ENCODE measurements at regions not wholly inside any gene's neighbourhood (a gene's known extent, or its start where the extent isn't known, plus 50 kb on each side); places are given as distances from the start of the nearest gene placed in this dataset.

DNA sequence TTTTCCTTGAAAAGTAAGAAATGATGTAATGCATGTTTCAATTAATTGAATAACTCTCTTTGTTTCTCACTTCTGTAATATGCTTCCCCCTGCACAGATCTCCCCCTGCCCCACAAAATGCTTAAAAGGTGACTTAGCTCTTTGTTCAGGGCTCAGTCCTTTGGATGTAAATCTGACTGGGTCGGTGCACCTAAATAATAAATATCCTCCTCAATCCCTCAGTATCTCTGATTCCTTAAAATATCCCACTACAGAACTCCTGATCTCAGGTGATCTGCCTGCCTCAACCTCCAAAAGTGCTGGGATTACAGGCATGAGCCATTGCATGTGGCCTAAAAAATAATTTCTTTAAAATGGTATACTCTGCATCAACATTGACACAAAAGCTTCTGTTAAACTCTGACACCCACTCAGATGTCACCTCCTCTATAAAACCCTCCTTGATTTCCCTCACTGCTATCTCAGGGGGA is 107.0 kb downstream of the ZNF429 start:
- Histone ChIP-seq H3K4me3 (no peak overlapping the region), H2AFZ (no peak overlapping the region), H3K9me2 (ENCODE audit: insufficient read depth) (no peaks in the 10 kb centered on the region; the same call in 1 of the 2 replicates), H3K27ac (ENCODE audit: low read depth) (no peak overlapping the region), H3K36me3 (ENCODE audit: insufficient read depth) (0 out of 2 replicates have a peak, but pooled peaks cover 3% of the 10 kb centered on the region), H3K27me3 (ENCODE audit: insufficient read depth) (no peaks in the 10 kb centered on the region), H3K4me2 (no peak overlapping the region), H4K20me1 (replicated peaks; ENCODE audit: insufficient read depth) (no peaks in the 10 kb centered on the region), H3K4me1 (ENCODE audit: insufficient read depth) (no peaks in the 10 kb centered on the region), H3F3A (replicated peaks; ENCODE audit: low read depth) (no peaks in the 10 kb centered on the region), H3K79me2 (replicated peaks; ENCODE audit: insufficient read depth) (no peaks in the 10 kb centered on the region)
- TF ChIP-seq ZNF331 (CRISPR knock-in tag; IDR thresholded peaks at IDR 0.05; ENCODE audit: low read depth), result no peak
- no peak for TF ChIP-seq STAT1 (IDR thresholded peaks at IDR 0.05; ENCODE audit: unreplicated experiment)
- TF ChIP-seq, protein P1, sequence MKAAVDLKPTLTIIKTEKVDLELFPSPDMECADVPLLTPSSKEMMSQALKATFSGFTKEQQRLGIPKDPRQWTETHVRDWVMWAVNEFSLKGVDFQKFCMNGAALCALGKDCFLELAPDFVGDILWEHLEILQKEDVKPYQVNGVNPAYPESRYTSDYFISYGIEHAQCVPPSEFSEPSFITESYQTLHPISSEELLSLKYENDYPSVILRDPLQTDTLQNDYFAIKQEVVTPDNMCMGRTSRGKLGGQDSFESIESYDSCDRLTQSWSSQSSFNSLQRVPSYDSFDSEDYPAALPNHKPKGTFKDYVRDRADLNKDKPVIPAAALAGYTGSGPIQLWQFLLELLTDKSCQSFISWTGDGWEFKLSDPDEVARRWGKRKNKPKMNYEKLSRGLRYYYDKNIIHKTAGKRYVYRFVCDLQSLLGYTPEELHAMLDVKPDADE (IDR thresholded peaks at IDR 0.05), result no peak
- no peak for TF ChIP-seq ZNF114 (CRISPR knock-in tag; IDR thresholded peaks at IDR 0.05)
- TF ChIP-seq, protein P2, sequence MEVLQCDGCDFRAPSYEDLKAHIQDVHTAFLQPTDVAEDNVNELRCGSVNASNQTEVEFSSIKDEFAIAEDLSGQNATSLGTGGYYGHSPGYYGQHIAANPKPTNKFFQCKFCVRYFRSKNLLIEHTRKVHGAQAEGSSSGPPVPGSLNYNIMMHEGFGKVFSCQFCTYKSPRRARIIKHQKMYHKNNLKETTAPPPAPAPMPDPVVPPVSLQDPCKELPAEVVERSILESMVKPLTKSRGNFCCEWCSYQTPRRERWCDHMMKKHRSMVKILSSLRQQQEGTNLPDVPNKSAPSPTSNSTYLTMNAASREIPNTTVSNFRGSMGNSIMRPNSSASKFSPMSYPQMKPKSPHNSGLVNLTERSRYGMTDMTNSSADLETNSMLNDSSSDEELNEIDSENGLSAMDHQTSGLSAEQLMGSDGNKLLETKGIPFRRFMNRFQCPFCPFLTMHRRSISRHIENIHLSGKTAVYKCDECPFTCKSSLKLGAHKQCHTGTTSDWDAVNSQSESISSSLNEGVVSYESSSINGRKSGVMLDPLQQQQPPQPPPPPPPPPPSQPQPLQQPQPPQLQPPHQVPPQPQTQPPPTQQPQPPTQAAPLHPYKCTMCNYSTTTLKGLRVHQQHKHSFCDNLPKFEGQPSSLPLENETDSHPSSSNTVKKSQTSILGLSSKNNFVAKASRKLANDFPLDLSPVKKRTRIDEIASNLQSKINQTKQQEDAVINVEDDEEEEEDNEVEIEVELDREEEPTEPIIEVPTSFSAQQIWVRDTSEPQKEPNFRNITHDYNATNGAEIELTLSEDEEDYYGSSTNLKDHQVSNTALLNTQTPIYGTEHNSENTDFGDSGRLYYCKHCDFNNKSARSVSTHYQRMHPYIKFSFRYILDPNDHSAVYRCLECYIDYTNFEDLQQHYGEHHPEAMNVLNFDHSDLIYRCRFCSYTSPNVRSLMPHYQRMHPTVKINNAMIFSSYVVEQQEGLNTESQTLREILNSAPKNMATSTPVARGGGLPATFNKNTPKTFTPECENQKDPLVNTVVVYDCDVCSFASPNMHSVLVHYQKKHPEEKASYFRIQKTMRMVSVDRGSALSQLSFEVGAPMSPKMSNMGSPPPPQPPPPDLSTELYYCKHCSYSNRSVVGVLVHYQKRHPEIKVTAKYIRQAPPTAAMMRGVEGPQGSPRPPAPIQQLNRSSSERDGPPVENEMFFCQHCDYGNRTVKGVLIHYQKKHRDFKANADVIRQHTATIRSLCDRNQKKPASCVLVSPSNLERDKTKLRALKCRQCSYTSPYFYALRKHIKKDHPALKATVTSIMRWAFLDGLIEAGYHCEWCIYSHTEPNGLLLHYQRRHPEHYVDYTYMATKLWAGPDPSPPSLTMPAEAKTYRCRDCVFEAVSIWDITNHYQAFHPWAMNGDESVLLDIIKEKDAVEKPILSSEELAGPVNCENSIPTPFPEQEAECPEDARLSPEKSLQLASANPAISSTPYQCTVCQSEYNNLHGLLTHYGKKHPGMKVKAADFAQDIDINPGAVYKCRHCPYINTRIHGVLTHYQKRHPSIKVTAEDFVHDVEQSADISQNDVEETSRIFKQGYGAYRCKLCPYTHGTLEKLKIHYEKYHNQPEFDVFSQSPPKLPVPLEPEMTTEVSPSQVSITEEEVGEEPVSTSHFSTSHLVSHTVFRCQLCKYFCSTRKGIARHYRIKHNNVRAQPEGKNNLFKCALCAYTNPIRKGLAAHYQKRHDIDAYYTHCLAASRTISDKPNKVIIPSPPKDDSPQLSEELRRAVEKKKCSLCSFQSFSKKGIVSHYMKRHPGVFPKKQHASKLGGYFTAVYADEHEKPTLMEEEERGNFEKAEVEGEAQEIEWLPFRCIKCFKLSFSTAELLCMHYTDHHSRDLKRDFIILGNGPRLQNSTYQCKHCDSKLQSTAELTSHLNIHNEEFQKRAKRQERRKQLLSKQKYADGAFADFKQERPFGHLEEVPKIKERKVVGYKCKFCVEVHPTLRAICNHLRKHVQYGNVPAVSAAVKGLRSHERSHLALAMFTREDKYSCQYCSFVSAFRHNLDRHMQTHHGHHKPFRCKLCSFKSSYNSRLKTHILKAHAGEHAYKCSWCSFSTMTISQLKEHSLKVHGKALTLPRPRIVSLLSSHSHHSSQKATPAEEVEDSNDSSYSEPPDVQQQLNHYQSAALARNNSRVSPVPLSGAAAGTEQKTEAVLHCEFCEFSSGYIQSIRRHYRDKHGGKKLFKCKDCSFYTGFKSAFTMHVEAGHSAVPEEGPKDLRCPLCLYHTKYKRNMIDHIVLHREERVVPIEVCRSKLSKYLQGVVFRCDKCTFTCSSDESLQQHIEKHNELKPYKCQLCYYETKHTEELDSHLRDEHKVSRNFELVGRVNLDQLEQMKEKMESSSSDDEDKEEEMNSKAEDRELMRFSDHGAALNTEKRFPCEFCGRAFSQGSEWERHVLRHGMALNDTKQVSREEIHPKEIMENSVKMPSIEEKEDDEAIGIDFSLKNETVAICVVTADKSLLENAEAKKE (CRISPR knock-in tag; IDR thresholded peaks at IDR 0.05), result no peak
- TF ChIP-seq JUNB (IDR thresholded peaks at IDR 0.05; ENCODE audit: unreplicated experiment), result no peak
- TF ChIP-seq, protein P3, sequence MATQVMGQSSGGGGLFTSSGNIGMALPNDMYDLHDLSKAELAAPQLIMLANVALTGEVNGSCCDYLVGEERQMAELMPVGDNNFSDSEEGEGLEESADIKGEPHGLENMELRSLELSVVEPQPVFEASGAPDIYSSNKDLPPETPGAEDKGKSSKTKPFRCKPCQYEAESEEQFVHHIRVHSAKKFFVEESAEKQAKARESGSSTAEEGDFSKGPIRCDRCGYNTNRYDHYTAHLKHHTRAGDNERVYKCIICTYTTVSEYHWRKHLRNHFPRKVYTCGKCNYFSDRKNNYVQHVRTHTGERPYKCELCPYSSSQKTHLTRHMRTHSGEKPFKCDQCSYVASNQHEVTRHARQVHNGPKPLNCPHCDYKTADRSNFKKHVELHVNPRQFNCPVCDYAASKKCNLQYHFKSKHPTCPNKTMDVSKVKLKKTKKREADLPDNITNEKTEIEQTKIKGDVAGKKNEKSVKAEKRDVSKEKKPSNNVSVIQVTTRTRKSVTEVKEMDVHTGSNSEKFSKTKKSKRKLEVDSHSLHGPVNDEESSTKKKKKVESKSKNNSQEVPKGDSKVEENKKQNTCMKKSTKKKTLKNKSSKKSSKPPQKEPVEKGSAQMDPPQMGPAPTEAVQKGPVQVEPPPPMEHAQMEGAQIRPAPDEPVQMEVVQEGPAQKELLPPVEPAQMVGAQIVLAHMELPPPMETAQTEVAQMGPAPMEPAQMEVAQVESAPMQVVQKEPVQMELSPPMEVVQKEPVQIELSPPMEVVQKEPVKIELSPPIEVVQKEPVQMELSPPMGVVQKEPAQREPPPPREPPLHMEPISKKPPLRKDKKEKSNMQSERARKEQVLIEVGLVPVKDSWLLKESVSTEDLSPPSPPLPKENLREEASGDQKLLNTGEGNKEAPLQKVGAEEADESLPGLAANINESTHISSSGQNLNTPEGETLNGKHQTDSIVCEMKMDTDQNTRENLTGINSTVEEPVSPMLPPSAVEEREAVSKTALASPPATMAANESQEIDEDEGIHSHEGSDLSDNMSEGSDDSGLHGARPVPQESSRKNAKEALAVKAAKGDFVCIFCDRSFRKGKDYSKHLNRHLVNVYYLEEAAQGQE (IDR thresholded peaks at IDR 0.05; ENCODE audit: unreplicated experiment), result no peak
- TF ChIP-seq EZH2phosphoT487 (IDR thresholded peaks at IDR 0.05; ENCODE audit: unreplicated experiment), result no peak
- TF ChIP-seq CREB1 (CRISPR knock-in tag; IDR thresholded peaks at IDR 0.05; ENCODE audit: low read depth), result no peak
- TF ChIP-seq EZH2 (IDR thresholded peaks at IDR 0.05; ENCODE audit: low read depth, unreplicated experiment), result no peak
- no peak for TF ChIP-seq NANOG (IDR thresholded peaks at IDR 0.05; ENCODE audit: borderline replicate concordance)
- TF ChIP-seq, protein P4, sequence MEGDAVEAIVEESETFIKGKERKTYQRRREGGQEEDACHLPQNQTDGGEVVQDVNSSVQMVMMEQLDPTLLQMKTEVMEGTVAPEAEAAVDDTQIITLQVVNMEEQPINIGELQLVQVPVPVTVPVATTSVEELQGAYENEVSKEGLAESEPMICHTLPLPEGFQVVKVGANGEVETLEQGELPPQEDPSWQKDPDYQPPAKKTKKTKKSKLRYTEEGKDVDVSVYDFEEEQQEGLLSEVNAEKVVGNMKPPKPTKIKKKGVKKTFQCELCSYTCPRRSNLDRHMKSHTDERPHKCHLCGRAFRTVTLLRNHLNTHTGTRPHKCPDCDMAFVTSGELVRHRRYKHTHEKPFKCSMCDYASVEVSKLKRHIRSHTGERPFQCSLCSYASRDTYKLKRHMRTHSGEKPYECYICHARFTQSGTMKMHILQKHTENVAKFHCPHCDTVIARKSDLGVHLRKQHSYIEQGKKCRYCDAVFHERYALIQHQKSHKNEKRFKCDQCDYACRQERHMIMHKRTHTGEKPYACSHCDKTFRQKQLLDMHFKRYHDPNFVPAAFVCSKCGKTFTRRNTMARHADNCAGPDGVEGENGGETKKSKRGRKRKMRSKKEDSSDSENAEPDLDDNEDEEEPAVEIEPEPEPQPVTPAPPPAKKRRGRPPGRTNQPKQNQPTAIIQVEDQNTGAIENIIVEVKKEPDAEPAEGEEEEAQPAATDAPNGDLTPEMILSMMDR (conservative IDR thresholded peaks at IDR 0.05; ENCODE audit: low read depth in 2 of 2), result no peak
- TF ChIP-seq POLR2AphosphoS5 (IDR thresholded peaks at IDR 0.05; ENCODE audit: low read depth), result no peak
- DNase-seq (ENCODE audit: low spot score), result no peak
- peaks cover 4% of the 10 kb centered on the region for H3K27me3 Mint-ChIP-seq (ENCODE audit: insufficient read depth, low read depth, poor library complexity)
- no peak for ATAC-seq
- no peak overlapping the region for H3K4me3 Mint-ChIP-seq
- H3K36me3 Mint-ChIP-seq (ENCODE audit: low read depth), result peaks cover 12% of the 10 kb centered on the region
- peaks cover 29% of the 10 kb centered on the region for H3K9me3 Mint-ChIP-seq
- peaks cover 9% of the 10 kb centered on the region; the same call in 2 of the 3 replicates for H3K4me1 Mint-ChIP-seq
- H3K27ac Mint-ChIP-seq, result no peak overlapping the region

Data from GM23338 (cell line).